NCI-H2227 treated with DMSO at 0.1 percent for 48 hours (cell line): ENCODE measurements at regions not wholly inside any gene's neighbourhood (a gene's known extent, or its start where the extent isn't known, plus 50 kb on each side); places are given as distances from the start of the nearest gene placed in this dataset.
A peak's percentile ranks its signal among the peaks of the same experiment; 100 is the strongest.
"Not testable (repeated sequence)": the region's sequence is repeated elsewhere in the genome, so short reads cannot be mapped to it uniquely, and the experiment has no call there.

Experiments
- DNase-seq: peaks from one replicate; lab custom pipeline; 2025; lab: John Stamatoyannopoulos, UW

DNA sequence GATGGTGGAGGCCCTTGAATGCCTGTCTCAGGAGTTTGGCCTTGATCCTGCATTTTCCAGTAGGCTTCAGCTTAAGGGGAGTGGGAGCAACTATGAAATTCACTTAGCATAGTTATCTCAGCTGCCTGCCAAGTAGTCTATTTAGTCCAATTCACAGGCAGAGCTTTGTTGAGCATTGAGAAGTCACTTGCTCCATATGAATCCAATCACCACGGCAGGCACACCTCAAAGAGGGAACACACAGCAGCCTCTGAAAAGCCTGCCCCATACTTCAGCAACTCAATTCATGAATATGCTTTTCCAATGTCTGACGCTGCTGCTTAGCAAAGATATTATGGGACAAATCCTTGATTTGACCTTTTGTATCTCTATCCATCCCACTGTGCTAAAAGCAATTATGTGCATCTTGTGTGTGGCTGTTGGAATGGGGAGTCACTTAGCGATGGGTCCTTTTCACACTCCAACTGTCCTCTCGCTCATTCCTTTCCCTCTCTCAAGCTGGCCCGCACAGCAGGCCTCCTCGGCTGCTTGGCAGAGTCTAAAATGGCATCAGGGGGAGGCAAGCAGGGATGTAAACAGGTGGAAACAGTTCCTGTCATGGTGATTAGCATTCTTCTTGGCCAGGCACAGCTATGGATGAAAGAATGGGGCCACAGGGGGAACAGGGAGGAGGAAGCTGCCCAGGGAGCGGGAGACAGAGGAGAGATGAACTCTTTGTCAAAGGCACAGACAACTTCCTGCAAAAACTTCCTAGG is 56.0 kb upstream of the LRPPRC start:
- DNase-seq: peak; percentile 43

DNA sequence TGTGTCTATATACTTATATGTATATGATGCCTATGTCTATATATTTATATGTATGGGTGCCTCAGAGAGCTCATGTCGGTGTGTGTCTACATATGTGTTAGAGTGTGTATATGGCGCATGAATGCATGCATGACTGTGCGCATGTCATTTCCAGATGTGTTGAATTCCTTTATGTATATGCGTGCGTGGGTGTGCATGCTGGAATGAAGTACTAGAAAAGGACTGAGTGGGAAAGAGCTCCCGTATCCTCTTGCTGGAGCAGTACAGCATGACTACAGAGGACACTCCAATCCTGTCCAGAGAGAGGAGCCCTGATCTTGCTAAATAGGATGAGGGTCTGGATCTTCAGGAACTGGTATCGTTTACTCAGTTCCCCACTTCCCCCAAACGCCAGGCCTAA is 56.8 kb upstream of the LRPPRC start:
- no peak for DNase-seq

DNA sequence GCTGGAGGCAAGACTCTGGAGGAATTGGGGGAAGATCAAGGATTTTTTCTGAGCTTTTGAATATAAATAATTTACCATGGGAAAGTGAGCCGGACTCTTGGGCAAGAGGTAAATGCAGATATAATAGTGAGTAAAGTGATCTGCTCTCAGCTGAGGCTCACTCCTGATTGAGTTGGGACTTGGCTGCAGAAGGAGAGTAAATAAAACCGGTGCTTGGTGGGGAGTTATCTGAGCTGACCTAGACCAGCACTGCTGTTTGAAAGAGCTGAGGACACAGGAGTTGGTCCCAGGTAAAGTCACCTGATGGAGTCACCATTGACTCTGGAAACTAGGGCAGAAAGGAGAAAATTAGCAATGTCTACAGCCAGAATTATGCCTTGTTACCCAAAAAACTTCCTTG is 57.3 kb upstream of the LRPPRC start:
- DNase-seq: no peak

- no peak for DNase-seq
Observed at GRCh38 chr2:44053456-44053855, 57.7 kb upstream of the LRPPRC start.

DNA sequence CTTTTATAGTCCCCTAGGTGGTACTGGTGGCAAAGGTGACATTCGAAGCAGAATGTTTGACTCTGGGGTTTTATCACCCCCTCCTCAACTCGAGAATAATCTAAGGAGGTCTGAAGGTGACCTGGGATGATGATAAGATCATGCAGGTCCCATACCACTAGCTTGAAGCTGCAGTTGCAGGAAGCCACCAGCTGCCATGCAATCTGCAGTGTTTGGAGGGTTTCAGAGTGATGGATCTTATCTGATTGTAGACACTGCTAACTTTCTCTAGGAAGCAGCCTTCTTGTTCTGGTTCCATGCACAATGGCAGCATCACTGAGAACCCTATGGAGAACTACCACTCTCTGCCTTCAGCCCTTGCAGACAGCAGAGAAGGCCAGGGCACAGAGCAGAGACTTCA is 59.4 kb upstream of the LRPPRC start:
- no peak for DNase-seq

- no peak for DNase-seq
Observed at GRCh38 chr2:44055664-44056063, 59.9 kb upstream of the LRPPRC start.

GRCh38 chr2:44056947-44057346 is 61.2 kb upstream of the LRPPRC start:
- DNase-seq: no peak

GRCh38 chr2:44060286-44060685 is 64.5 kb upstream of the LRPPRC start:
- DNase-seq: not testable (repeated sequence)

- no peak for DNase-seq
Observed at GRCh38 chr2:44060990-44061389, 65.2 kb upstream of the LRPPRC start.

GRCh38 chr2:44061469-44061868 is 65.7 kb upstream of the LRPPRC start:
- no peak for DNase-seq

- no peak for DNase-seq
Observed at GRCh38 chr2:44061876-44062275, 66.1 kb upstream of the LRPPRC start.

DNA sequence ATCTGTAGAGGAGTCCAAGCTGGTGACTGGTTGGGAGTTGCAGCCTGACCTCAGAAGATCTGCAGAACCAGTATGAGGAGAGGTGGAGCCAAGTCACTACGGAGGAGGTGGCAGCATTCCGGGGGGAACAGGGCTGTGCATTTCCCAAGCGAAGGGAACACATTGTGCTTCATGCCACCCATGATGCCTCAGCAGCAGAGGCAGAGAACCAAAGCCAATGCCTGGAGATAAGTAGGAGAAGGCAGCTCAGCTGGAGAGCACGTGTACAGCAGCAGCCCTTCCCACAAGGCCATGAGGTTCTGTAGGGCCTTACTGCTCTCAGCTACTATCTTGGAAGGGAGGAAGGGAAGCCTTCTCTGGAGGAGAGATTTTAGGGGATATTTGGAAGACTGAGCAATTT is 67.2 kb upstream of the LRPPRC start:
- no peak for DNase-seq

- DNase-seq: not testable (repeated sequence)
Observed at GRCh38 chr2:44064281-44064680, 68.5 kb upstream of the LRPPRC start.

DNA sequence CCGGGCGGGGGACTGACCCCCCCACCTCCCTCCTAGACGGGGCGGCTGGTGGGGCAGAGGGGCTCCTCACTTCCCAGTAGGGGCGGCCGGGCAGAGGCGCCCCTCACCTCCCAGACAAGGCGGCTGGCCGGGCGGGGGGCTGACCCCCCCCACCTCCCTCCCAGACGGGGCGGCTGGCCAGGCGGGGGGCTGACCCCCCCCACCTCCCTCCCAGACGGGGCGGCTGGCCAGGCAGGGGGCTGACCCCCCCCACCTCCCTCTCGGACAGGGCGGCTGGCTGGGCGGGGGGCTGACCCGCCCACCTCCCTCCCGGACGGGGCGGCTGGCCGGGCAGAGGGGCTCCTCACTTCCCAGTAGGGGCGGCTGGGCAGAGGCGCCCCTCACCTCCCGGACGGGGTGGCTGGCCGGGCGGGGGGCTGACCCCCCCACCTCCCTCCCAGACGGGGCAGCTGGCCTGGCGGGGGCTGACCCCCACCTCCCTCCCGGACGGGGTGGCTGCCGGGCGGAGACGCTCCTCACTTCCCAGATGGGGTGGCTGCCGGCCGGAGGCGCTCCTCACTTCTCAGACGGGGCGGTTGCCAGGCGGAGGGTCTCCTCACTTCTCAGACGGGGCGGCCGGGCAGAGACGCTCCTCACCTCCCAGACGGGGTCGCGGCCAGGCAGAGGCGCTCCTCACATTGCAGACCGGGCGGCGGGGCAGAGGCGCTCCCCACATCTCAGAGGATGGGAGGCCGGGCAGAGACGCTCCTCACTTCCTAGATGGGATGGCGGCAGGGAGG is 71.4 kb upstream of the LRPPRC start:
- DNase-seq: not testable (repeated sequence)

GRCh38 chr2:44067791-44068181 is 72.0 kb upstream of the LRPPRC start:
- DNase-seq: not testable (repeated sequence)

- no peak for DNase-seq
Observed at GRCh38 chr2:44071454-44072046, 75.8 kb upstream of the LRPPRC start.

GRCh38 chr2:44073667-44074066 is 77.9 kb upstream of the LRPPRC start:
- not testable (repeated sequence) for DNase-seq

DNA sequence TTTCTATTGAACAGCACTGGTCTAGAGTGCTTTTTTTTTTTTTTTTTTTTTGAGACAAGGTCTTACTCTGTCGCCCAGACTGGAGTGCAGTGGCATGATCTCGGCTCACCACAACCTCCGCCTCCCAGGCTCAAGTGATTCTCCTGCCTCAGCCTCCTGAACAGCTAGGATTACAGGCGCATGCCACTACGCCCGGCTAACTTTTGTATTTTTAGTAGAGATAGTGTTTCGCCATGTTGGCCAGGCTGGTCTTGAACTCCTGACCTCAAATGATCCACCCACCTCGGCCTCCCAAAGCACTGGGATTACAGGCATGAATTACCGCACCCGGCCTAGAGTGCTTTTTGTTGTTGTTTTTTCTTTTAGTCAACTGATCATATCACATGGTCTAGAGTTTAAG is 79.0 kb upstream of the LRPPRC start:
- not testable (repeated sequence) for DNase-seq

DNA sequence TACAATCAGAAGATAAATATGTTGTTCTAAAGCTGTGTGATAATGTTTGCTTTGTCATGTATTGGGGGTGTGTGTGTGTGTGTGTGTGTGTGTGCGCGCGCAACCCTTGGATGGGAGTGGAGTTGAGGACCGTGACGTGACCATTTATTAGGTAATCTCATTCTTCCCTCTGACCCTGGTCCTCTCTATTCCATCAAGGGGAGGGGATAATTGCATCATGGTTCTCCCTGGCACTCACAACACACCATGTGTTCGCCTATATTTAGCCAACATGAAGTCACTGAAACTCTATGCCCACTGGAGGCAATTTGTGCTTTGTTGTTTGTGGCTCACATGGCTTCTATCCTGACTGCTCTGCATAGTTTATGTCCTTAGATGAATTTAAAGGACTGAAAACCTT is 79.8 kb upstream of the LRPPRC start:
- DNase-seq: peak; percentile 77

DNA sequence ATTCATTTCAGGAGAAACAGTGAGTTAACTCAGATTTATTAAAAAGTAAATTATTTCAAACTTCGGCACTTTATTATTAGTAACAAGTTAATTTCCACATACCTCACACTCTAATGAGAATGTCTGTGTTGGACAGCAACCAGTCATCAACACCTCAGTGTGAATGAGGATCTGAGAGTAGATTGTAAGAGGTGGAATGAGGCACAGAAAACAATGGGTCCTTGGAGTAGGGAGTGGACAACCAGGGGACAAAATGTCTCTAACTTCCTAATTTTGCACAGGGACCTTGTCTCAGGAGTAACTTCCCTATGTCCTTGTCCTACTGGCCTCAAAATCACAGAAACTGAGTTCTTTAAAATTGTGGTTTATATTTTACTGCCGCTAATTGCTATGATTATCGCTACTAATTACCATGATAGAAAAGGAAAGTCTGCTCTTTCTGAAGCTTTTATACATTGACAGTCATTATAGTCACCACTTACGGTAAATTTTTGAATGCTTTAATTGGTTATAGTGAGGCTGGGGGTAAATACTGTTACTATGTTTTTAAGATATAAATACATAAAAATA is 82.2 kb upstream of the LRPPRC start:
- DNase-seq: peak; percentile 54

GRCh38 chr2:44079686-44080085 is 83.9 kb upstream of the LRPPRC start:
- no peak for DNase-seq

DNA sequence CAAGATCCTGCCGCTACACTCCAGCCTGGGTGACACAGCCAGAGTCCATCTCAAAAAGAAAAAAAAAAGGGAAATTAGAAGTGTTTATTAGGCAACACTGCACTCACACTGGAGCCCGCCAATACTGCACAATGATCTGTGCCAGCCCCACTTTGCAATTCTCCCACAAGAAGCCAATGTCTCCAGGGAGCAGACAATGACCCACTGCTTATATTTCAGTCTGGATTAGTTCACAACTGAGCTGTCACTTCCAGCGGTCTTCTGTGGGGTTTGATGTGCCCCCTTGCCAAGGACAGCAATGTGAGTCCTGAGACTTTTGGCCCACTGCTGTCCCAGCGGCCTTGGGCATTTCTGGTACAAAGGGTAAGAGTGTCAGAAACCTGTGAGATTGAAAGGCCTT is 85.6 kb upstream of the PPM1B start:
- no peak for DNase-seq

DNA sequence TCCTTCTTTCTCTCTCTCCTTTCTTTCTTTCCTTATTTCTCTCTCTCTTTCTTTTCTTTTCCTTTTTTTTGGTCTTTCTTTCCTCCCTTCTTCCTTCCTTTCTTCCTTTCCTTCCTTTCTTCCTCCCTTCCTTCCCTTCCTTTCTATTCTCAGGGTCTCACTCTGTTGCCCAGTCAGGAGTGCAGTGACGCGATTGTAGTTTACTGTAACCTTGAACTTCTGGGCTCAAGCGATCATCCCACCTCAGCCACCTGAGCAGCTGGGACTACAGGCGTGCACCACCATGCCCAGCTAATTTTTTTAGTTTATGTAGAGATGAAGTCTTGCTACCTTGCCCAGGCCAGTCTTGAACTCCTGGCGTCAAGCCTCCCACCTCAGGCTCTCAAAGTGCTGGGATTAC is 83.8 kb upstream of the PPM1B start:
- DNase-seq: no peak
